Psoas muscle (tissue), 7 donors: ENCODE measurements at regions not wholly inside any gene's neighbourhood (a gene's known extent, or its start where the extent isn't known, plus 50 kb on each side); places are given as distances from the start of the nearest gene placed in this dataset.

Experiments
- ATAC-seq, 4 donors: fragments of 200-7000 bp; cut with Tn5 transposase; one replicate each; pipeline ENCODE4 v1.9.1; 2020; ENCODE audit warnings: moderate library complexity in 3 of 4, mild to moderate bottlenecking in 2 of 4
- DNase-seq, 2 donors: peaks; one replicate each; pipeline ENCODE4 v3.0.0-alpha.2; 2020
- H3K27ac ChIP-seq: fragments of 200-600 bp; one replicate; pipeline ENCODE4 v1.8.0; 2022
- H3K27me3 ChIP-seq, 3 donors: fragments of 200-600 bp in 1 of 3; one replicate each; pipeline versions ENCODE4 v1.6.1 to v1.8.0; 2013 to 2022; ENCODE audit warnings: low read length in 2 of 3, mild to moderate bottlenecking in 2 of 3, moderate library complexity in 1 of 3; ENCODE audit not compliant: insufficient read depth in 3 of 3
- H3K36me3 ChIP-seq, 2 donors: fragments of 200-600 bp in 1 of 2; one replicate each; pipeline versions ENCODE4 v1.6.1 to v1.8.0; 2013 to 2022; ENCODE audit warnings: low read depth in 1 of 2, mild to moderate bottlenecking in 1 of 2, moderate library complexity in 1 of 2; ENCODE audit not compliant: insufficient read depth in 1 of 2
- H3K4me1 ChIP-seq: fragments of 200-600 bp; one replicate; pipeline ENCODE4 v1.8.0; 2022
- H3K4me3 ChIP-seq: fragments of 200-600 bp; one replicate; pipeline ENCODE4 v1.8.0; 2022; ENCODE audit warnings: mild to moderate bottlenecking
- H3K9me3 ChIP-seq: fragments of 200-600 bp; one replicate; pipeline ENCODE4 v1.8.0; 2022
- WGBS, 3 donors: extraction: QIAGEN DNeasy Blood & Tissue Kit; methylation state at CpG; one replicate each; pipeline versions ENCODE4 v1.1.6 to v1.1.7; 2013; 5-methylcytosine and 5-hydroxymethylcytosine counted together
- intact Hi-C, 2 donors: fragments of 100-400 bp; cut with DNase I; formaldehyde crosslinking; loops; one replicate each; pipeline versions ENCODE4 v1.11.0 to v1.14.2; 2022
- TF ChIP-seq, protein P1 (sequence below): fragments of 200-600 bp; IDR thresholded peaks from one replicate; pipeline ENCODE4 v1.8.0; 2022; ENCODE audit warnings: antibody characterized with exemption
- donor health status: healthy with polysubstance abuse.
- donor health status: DM: no; HTN: no; CAD: no; lungs with moderate emphysema.
- donor health status: Bipolar disorder and iron deficiency.
- donor health status: healthy.
- donor health status: DM: yes; HTN: yes; CAD: no.
- donor health status: DM: no; HTN: no; CAD: no.
- donor health status: DM: yes; HTN: yes; CAD: no.

DNA sequence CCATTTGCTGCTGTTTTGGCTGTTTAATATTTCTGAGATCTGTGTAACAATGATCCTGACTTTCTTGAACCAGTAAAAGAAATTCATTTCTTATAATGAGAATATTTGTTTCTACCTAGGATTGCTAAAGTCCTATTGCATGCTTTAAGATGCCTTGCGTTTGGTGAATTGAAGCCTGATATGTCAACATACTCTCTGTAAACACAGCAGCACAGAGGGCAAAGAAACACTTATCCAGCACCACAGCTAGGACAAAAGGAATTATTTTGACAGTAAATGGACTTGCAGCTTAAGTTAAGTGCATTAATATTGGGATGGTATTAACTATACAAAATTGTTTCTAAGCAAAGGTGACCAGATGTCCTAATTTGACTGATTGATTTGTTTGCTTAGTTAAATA lies 2031.2 kb upstream of the CDH6 start:
- WGBS, 3 donors: 65 to 71% (median 68%) methylated on average over 1 of the region's 1 CpG
- intact Hi-C loops: no loop called here
- Histone ChIP-seq H3K27ac (no peak overlapping the region), H3K4me3 (no peak overlapping the region), H3K9me3 (no peaks in the 10 kb centered on the region), H3K27me3 (no peaks in the 10 kb centered on the region), H3K36me3 (no peaks in the 10 kb centered on the region), H3K4me1 (no peaks in the 10 kb centered on the region)
- DNase-seq (no peak), ATAC-seq (no peak)
- TF ChIP-seq, protein P1, sequence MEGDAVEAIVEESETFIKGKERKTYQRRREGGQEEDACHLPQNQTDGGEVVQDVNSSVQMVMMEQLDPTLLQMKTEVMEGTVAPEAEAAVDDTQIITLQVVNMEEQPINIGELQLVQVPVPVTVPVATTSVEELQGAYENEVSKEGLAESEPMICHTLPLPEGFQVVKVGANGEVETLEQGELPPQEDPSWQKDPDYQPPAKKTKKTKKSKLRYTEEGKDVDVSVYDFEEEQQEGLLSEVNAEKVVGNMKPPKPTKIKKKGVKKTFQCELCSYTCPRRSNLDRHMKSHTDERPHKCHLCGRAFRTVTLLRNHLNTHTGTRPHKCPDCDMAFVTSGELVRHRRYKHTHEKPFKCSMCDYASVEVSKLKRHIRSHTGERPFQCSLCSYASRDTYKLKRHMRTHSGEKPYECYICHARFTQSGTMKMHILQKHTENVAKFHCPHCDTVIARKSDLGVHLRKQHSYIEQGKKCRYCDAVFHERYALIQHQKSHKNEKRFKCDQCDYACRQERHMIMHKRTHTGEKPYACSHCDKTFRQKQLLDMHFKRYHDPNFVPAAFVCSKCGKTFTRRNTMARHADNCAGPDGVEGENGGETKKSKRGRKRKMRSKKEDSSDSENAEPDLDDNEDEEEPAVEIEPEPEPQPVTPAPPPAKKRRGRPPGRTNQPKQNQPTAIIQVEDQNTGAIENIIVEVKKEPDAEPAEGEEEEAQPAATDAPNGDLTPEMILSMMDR: no peak

- no peak overlapping the region for H3K4me3 ChIP-seq
- H3K4me1 ChIP-seq: no peaks in the 10 kb centered on the region
- ATAC-seq (no peak), DNase-seq (no peak)
- 24 to 38% (median 28%) methylated on average over 1 of the region's 1 CpG for WGBS, 3 donors
- TF ChIP-seq, protein P1: no peak
- H3K9me3 ChIP-seq: no peaks in the 10 kb centered on the region
- intact Hi-C loops: no loop called here
- H3K27me3 ChIP-seq: no peaks in the 10 kb centered on the region
- H3K27ac ChIP-seq: no peak overlapping the region
- H3K36me3 ChIP-seq: no peaks in the 10 kb centered on the region
These were observed 2031.8 kb upstream of the CDH6 start for GRCh38 chr5:29161399-29162291.

DNA sequence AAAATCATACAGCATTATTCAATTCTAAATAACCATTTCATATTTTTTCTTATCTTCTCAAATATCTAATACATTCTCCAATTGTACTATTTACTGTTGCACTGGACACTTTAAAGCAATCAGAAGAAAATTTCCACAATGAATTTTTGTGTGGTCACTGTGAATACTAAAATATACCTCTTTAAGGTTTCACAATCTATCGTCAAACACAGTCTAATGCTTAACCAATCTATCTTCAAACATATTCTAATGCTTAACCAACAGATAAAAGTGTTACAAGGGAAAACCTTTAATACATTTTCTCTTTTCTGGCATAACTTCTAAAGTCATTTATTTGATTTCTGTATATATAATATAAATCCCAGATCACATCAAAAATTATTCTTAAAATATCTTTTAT lies 2035.5 kb upstream of the CDH6 start:
- no peaks in the 10 kb centered on the region for H3K27me3 ChIP-seq
- no peak for ATAC-seq
- no peak overlapping the region for H3K4me3 ChIP-seq
- H3K9me3 ChIP-seq: no peaks in the 10 kb centered on the region
- intact Hi-C loops: no loop called here
- H3K36me3 ChIP-seq: no peaks in the 10 kb centered on the region
- no peak for DNase-seq
- no peak overlapping the region for H3K27ac ChIP-seq
- TF ChIP-seq, protein P1: no peak
- WGBS, 3 donors: 75 to 85% (median 85%) methylated on average over 1 of the region's 1 CpG
- no peaks in the 10 kb centered on the region for H3K4me1 ChIP-seq

DNA sequence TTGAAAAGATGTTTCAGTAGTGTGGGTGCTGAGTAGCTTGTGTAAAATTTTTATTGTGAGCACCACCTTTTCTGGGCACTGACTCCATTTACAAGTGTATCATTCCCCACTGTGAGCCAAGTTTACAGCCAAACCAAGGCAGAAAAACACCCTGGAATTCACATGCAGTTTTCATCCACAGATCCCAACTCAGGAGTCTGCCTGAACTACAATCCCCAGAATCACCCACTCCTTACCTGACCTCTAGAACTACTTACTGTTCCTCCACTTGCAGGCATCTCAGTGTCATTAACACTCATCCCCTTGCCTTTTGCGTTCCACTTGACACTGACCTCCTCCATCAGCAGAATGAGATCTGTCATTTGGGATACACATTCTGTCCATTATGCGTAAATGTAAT lies 2042.6 kb upstream of the CDH6 start:
- Histone ChIP-seq H3K9me3 (no peaks in the 10 kb centered on the region), H3K4me1 (no peaks in the 10 kb centered on the region), H3K4me3 (no peak overlapping the region), H3K27me3 (no peaks in the 10 kb centered on the region), H3K27ac (no peak overlapping the region), H3K36me3 (no peaks in the 10 kb centered on the region)
- no peak for ATAC-seq
- TF ChIP-seq, protein P1: no peak
- no peak for DNase-seq
- intact Hi-C loops: no loop called here
- 56 to 62% (median 61%) methylated on average over 2 of the region's 2 CpGs for WGBS, 3 donors

GRCh38 chr5:29148581-29148980 lies 2044.9 kb upstream of the CDH6 start:
- no peaks in the 10 kb centered on the region for H3K4me1 ChIP-seq
- no peak for DNase-seq
- H3K9me3 ChIP-seq: no peaks in the 10 kb centered on the region
- 31 to 35% (median 33%) methylated on average over 2 of the region's 2 CpGs for WGBS, 3 donors
- TF ChIP-seq, protein P1: no peak
- H3K27me3 ChIP-seq: no peaks in the 10 kb centered on the region
- intact Hi-C loops: no loop called here
- no peaks in the 10 kb centered on the region for H3K36me3 ChIP-seq
- no peak for ATAC-seq
- H3K27ac ChIP-seq: no peak overlapping the region
- no peak overlapping the region for H3K4me3 ChIP-seq
